HAP-1 (cell line): ENCODE measurements at regions not wholly inside any gene's neighbourhood (a gene's known extent, or its start where the extent isn't known, plus 50 kb on each side); places are given as distances from the start of the nearest gene placed in this dataset.

Source experiments
- DNase-seq, 2 experiments: peaks; one replicate each; pipeline ENCODE4 v3.0.0-alpha.2; 2016 to 2020; ENCODE audit warnings: low spot score in 2 of 2
- H3K27me3 ChIP-seq: fragments of 250-450 bp; sonication (Bioruptor Pico); 2 replicates; pipeline ENCODE4 v1.5.1; 2020; ENCODE audit warnings: low read depth, mild to moderate bottlenecking, moderate library complexity
- H3K36me3 ChIP-seq: fragments of 250-450 bp; sonication (Bioruptor Pico); replicated peaks from 2 replicates; pipeline ENCODE4 v1.5.1; 2020; ENCODE audit warnings: mild to moderate bottlenecking
- H3K4me1 ChIP-seq: fragments of 250-450 bp; sonication (Bioruptor Pico); 2 replicates; pipeline ENCODE4 v1.5.1; 2020; ENCODE audit warnings: mild to moderate bottlenecking
- H3K4me3 ChIP-seq: fragments of 250-450 bp; sonication (Bioruptor Pico); 2 replicates; pipeline ENCODE4 v1.5.1; 2020; ENCODE audit warnings: mild to moderate bottlenecking, moderate library complexity
- H3K9me3 ChIP-seq: fragments of 250-450 bp; sonication (Bioruptor Pico); 2 replicates; pipeline ENCODE4 v1.5.1; 2020; ENCODE audit warnings: mild to moderate bottlenecking, moderate library complexity
- in situ Hi-C: fragments of 300-500 bp; cut with MboI; formaldehyde crosslinking; loops from 3 replicates; pipeline ENCODE4 v1.14.3; 2020; ENCODE audit warnings: low sequenced_read_pairs, inconsistent platforms, mixed read lengths

- DNase-seq = no peak
- in situ Hi-C loops = no loop called here
Observed at GRCh38 chrX:39988496-39988895, 109.3 kb downstream of the BCOR start.

GRCh38 chrX:39990388-39990787 lies 107.4 kb downstream of the BCOR start:
- Histone ChIP-seq H3K4me1 (no peaks in the 10 kb centered on the region), H3K4me3 (no peak overlapping the region), H3K36me3 (no peaks in the 10 kb centered on the region), H3K9me3 (no peaks in the 10 kb centered on the region), H3K27me3 (no peaks in the 10 kb centered on the region)
- in situ Hi-C loops = no loop called here
- DNase-seq = no peak

More at GRCh38 chrX:39988496-39988895, 109.3 kb downstream of the BCOR start:
- Histone ChIP-seq H3K36me3 (no peaks in the 10 kb centered on the region), H3K4me3 (no peak overlapping the region), H3K4me1 (no peaks in the 10 kb centered on the region), H3K9me3 (no peaks in the 10 kb centered on the region), H3K27me3 (no peaks in the 10 kb centered on the region)

- in situ Hi-C loops = no loop called here
- Histone ChIP-seq H3K27me3 (no peaks in the 10 kb centered on the region), H3K4me1 (no peaks in the 10 kb centered on the region)
Observed at GRCh38 chrX:39992300-39992699, 105.5 kb downstream of the BCOR start.

GRCh38 chrX:39995457-39995856 lies 102.3 kb downstream of the BCOR start:
- Histone ChIP-seq H3K4me3 (no peak overlapping the region), H3K4me1 (no peaks in the 10 kb centered on the region), H3K9me3 (no peaks in the 10 kb centered on the region), H3K27me3 (no peaks in the 10 kb centered on the region), H3K36me3 (no peaks in the 10 kb centered on the region)
- in situ Hi-C loops = no loop called here
- no peak for DNase-seq

More at GRCh38 chrX:39992300-39992699, 105.5 kb downstream of the BCOR start:
- H3K9me3 ChIP-seq = no peaks in the 10 kb centered on the region
- H3K4me3 ChIP-seq = no peak overlapping the region
- H3K36me3 ChIP-seq = no peaks in the 10 kb centered on the region
- no peak for DNase-seq

- no peaks in the 10 kb centered on the region for H3K9me3 ChIP-seq
- no peaks in the 10 kb centered on the region for H3K27me3 ChIP-seq
- no peak overlapping the region for H3K4me3 ChIP-seq
- H3K36me3 ChIP-seq = no peaks in the 10 kb centered on the region
- DNase-seq = no peak
- no peaks in the 10 kb centered on the region for H3K4me1 ChIP-seq
- in situ Hi-C loops = no loop called here
Observed at GRCh38 chrX:39996536-39996935, 101.2 kb downstream of the BCOR start.

- Histone ChIP-seq H3K4me3 (no peak overlapping the region), H3K36me3 (no peaks in the 10 kb centered on the region), H3K9me3 (no peaks in the 10 kb centered on the region), H3K4me1 (peaks cover 4% of the 10 kb centered on the region), H3K27me3 (no peaks in the 10 kb centered on the region)
- in situ Hi-C loops = no loop called here
- no peak for DNase-seq
Observed at GRCh38 chrX:39998636-39999406, 98.9 kb downstream of the BCOR start.
